Lung (tissue), 11 donors: ENCODE measurements at regions not wholly inside any gene's neighbourhood (a gene's known extent, or its start where the extent isn't known, plus 50 kb on each side); places are given as distances from the start of the nearest gene placed in this dataset.

Source experiments
- ATAC-seq: fragments of 200-7000 bp; cut with Tn5 transposase; one replicate; pipeline ENCODE4 v1.9.1; 2020; ENCODE audit warnings: moderate number of reproducible peaks; ENCODE audit not compliant: insufficient read depth, low FRiP score
- DNase-seq, 3 donors: peaks; one replicate each; pipeline ENCODE4 v3.0.0-alpha.2; 2013 to 2017
- H3K27ac ChIP-seq, 2 donors: one replicate each; pipeline ENCODE4 v1.5.1; 2013; ENCODE audit warnings: mild to moderate bottlenecking in 2 of 2, moderate library complexity in 2 of 2, control low read depth in 1 of 2, inconsistent platforms in 1 of 2, low read depth in 1 of 2, low read length in 1 of 2
- H3K27me3 ChIP-seq, 3 donors: one replicate each; pipeline ENCODE4 v1.5.1; 2013; ENCODE audit warnings: low read length in 2 of 3; ENCODE audit not compliant: control insufficient read depth in 3 of 3, insufficient read depth in 3 of 3
- H3K36me3 ChIP-seq, 4 donors: one replicate each; pipeline ENCODE4 v1.5.1; 2013; ENCODE audit warnings: low read length in 4 of 4, mild to moderate bottlenecking in 1 of 4, moderate library complexity in 1 of 4; ENCODE audit not compliant: control insufficient read depth in 4 of 4, insufficient read depth in 4 of 4
- H3K4me1 ChIP-seq, 5 donors: one replicate each; pipeline ENCODE4 v1.5.1; 2013; ENCODE audit warnings: low read length in 5 of 5, mild to moderate bottlenecking in 2 of 5, moderate library complexity in 1 of 5; ENCODE audit not compliant: control insufficient read depth in 5 of 5, insufficient read depth in 5 of 5
- H3K4me3 ChIP-seq: one replicate; pipeline ENCODE4 v1.5.1; 2013; ENCODE audit warnings: mild to moderate bottlenecking, control low read depth, moderate library complexity
- H3K9ac ChIP-seq, 2 donors: one replicate each; pipeline ENCODE4 v1.5.1; 2013; ENCODE audit warnings: low read length in 2 of 2, control low read depth in 1 of 2; ENCODE audit not compliant: insufficient read depth in 1 of 2
- H3K9me3 ChIP-seq, 4 donors: one replicate each; pipeline ENCODE4 v1.5.1; 2013; ENCODE audit warnings: low read length in 3 of 4, mild to moderate bottlenecking in 1 of 4, moderate library complexity in 1 of 4; ENCODE audit not compliant: control insufficient read depth in 4 of 4, insufficient read depth in 3 of 4
- WGBS, 2 donors: extraction: QIAGEN DNeasy Blood & Tissue Kit; methylation state at CpG; one replicate each; pipeline ENCODE4 v1.1.7; 2013; 5-methylcytosine and 5-hydroxymethylcytosine counted together
- TF ChIP-seq, protein P1 (sequence below): IDR thresholded peaks from 2 replicates; pipeline ENCODE4 v1.5.1; 2012; ENCODE audit warnings: mild to moderate bottlenecking; ENCODE audit errors: control extremely low read depth, extremely low read depth
- donor health status: control.
- donor health status: control.
- donor health status: Bipolar disorder and iron deficiency.
- donor health status: healthy.
- donor health status: DM: yes; HTN: yes; CAD: no.

- peaks cover 0 to 7% (median 0%) of the 10 kb centered on the region in 5 donors for H3K4me1 ChIP-seq
- H3K36me3 ChIP-seq = peaks cover 0 to 9% (median 0%) of the 10 kb centered on the region in 4 donors
- no peak overlapping the region for H3K4me3 ChIP-seq
- 95 to 98% methylated on average over 13 of the region's 13 CpGs for WGBS, 2 donors
- no peaks in the 10 kb centered on the region for H3K27me3 ChIP-seq
- TF ChIP-seq, protein P1, sequence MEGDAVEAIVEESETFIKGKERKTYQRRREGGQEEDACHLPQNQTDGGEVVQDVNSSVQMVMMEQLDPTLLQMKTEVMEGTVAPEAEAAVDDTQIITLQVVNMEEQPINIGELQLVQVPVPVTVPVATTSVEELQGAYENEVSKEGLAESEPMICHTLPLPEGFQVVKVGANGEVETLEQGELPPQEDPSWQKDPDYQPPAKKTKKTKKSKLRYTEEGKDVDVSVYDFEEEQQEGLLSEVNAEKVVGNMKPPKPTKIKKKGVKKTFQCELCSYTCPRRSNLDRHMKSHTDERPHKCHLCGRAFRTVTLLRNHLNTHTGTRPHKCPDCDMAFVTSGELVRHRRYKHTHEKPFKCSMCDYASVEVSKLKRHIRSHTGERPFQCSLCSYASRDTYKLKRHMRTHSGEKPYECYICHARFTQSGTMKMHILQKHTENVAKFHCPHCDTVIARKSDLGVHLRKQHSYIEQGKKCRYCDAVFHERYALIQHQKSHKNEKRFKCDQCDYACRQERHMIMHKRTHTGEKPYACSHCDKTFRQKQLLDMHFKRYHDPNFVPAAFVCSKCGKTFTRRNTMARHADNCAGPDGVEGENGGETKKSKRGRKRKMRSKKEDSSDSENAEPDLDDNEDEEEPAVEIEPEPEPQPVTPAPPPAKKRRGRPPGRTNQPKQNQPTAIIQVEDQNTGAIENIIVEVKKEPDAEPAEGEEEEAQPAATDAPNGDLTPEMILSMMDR = no peak
- no peak overlapping the region for H3K9ac ChIP-seq
- ATAC-seq (no peak), DNase-seq (no peak)
- no peak overlapping the region for H3K27ac ChIP-seq
- no peaks in the 10 kb centered on the region for H3K9me3 ChIP-seq
These were observed 78.4 kb downstream of the DISP1 start for GRCh38 chr1:222893255-222893654.

DNA sequence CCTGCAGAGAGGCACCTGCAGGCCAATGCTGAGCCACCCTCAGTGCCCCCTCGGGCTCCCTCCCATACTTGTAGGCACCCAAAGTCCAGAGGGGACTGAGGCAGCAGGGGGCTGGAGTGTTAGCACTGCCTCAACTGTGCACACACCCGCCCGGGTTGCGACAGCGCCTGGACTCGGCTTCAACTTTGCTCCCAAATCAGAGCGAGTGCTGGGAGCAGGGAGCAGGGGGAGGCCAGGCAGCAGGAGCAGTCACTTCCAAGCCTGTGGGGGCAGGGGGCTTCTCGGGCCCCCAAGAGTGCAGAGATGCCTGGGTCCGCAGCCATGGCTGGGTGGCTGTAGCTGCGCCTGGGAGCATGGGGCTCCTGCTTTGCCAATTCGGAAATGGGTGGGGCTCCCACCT, 79.5 kb downstream of the DISP1 start:
- 97% methylated on average over 11 of the region's 11 CpGs for WGBS, 2 donors
- ATAC-seq (no peak), DNase-seq (no peak)
- H3K27me3 ChIP-seq = no peaks in the 10 kb centered on the region
- H3K4me3 ChIP-seq = no peak overlapping the region
- H3K9me3 ChIP-seq = no peaks in the 10 kb centered on the region
- peaks cover 0 to 7% (median 0%) of the 10 kb centered on the region in 5 donors for H3K4me1 ChIP-seq
- H3K9ac ChIP-seq = no peak overlapping the region
- no peak overlapping the region for H3K27ac ChIP-seq
- H3K36me3 ChIP-seq = peaks cover 0 to 9% (median 0%) of the 10 kb centered on the region in 4 donors
- TF ChIP-seq, protein P1 = no peak

GRCh38 chr1:222896630-222897526, 82.0 kb downstream of the DISP1 start:
- Histone ChIP-seq H3K9ac (peak overlapping the region in 1 of 2 donors; percentile 80), H3K27me3 (no peaks in the 10 kb centered on the region), H3K4me1 (peaks cover 0 to 7% (median 2%) of the 10 kb centered on the region in 5 donors), H3K36me3 (peaks cover 0 to 9% (median 0%) of the 10 kb centered on the region in 4 donors), H3K9me3 (no peaks in the 10 kb centered on the region), H3K4me3 (no peak overlapping the region), H3K27ac (no peak overlapping the region)
- no peak for DNase-seq
- ATAC-seq = no peak
- TF ChIP-seq, protein P1 = no peak
- 69 to 72% methylated on average over 3 of the region's 3 CpGs for WGBS, 2 donors
